Kidney capillary endothelial cell (primary cell): ENCODE measurements at regions not wholly inside any gene's neighbourhood (a gene's known extent, or its start where the extent isn't known, plus 50 kb on each side); places are given as distances from the start of the nearest gene placed in this dataset.
A peak's percentile ranks its signal among the peaks of the same experiment; 100 is the strongest.

Experiments
- DNase-seq: peaks from one replicate; pipeline ENCODE4 v3.0.0-alpha.2; 2018; ENCODE audit warnings: low spot score

DNA sequence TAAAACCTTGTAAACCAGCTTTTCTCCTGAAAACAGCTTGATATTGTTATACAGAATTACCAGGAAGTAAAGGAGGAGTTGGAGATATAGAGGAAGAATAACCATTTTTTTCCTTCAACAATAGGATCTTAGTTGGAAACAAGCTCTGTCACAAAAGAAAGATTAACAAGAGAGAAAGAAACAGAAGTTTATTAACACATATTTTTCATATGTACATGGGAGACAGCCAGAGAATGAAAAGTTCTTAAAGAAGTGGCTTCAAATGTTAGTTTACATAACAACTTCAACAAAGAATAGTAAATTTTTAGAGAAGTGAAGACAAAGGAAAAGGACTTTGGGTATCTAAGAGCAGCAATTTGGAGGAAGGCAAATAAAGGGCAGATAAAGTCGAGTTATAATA lies 94.9 kb upstream of the ANKRD50 start:
- no peak for DNase-seq

DNA sequence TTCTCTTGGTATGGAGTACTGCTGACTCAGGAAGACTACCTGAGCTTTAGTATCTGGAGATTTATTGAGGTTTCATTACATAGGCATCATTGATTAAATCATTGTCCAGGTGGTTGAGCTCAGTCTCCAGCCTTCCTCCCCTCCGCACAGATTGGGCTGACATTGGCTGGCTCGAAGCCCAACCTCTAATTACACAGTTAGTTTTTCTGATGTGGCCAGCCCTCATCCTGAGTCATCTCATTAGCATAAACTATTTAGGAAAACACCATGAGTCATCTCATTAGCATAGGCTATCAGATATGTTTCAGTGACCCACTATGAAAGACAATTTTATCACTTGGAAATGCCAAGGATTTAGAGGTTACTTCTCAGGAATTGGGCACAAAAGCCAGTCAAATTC lies 93.9 kb upstream of the ANKRD50 start:
- no peak for DNase-seq

DNA sequence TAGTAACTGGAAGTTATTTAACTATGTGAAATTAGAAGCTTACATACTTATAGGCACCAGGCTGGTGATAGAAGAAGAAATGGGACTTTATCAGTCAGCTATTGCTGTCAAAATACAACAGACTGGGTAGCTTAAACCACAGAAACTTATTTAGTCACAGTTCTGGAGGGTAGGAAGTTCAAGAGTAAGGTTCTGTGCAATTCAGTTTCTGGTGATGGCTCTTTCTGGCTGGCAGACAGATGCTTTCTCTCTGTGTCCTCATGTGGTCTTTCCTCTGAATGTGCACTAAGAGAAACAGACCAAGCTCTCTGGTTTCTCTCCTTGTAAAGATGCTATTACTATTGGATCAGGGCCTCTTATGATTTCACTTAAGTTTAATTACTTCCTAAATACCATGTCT lies 92.1 kb upstream of the ANKRD50 start:
- DNase-seq: no peak

DNA sequence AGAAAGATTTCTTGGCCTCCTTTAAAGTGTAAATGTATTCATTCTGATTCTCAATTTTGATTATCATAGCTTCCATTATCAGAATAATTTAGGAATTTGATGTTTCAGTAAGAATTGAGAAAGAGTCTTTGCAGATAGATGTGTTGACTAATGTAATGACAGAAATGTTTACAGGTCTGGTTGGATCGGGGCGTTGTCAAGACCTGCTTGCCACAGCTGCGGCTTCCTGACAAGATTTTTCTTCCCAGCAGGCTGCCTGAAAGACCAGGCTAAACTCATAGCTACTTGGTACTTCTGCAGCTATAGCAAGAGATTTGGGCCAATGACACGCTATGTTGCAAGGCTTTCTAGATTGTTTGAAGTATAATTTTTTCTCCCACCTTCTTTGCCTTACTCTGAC lies 91.5 kb upstream of the ANKRD50 start:
- no peak for DNase-seq

DNA sequence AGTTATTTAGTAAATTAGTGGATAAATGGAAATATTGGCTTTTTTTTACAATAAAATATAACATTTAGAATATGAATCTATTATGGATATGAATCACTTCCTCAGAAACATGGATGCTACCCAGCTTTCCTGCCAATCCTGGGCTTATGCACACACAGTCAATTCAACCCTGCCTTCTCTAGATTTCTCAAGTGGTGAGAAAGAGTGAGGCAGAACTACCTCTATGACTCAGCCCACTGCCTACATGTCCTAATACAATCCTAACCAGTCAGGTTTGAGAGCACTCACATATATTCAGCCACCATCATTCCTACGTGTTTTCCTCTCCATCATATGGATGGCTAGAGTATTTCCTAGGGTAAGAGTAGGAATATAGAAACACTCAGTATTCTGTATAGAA lies 91.1 kb upstream of the ANKRD50 start:
- DNase-seq: peak; percentile 60

DNA sequence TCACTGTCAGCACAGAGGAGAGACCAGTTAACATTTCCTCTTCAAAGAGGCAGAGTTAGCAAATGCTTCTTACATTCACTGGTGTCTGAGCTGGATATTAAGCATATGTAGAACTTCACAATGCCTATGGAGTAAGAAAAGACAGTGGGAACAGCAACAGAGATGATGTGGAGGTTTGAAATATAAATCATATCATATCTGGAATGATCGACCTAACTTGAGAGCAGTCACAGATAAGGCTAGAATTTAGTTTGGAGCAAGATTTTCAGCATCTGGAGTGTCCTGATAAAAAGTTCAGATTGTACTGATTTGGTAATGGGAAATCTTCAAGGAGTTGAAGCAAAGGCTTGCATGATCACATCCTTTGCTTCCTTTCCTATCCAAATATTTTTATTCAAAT lies 90.5 kb upstream of the ANKRD50 start:
- no peak for DNase-seq

DNA sequence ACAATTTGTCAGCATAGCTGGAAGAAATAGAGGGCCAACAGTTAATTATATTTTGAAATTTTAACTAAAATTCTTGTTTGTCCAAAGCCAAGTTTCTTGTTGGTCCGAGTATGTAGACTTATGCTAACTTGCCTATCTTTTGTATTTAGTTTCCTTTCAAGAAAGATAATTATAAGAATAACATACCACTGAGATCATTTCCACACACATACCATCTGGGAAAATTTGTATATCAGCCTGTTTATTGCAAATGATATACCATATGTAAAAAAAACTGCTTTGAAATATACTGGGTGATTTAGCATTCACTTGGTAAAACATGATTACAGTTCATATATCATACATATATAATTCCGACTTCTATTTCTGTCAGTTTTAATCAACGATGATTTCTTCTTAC lies 84.7 kb upstream of the ANKRD50 start:
- DNase-seq: no peak

DNA sequence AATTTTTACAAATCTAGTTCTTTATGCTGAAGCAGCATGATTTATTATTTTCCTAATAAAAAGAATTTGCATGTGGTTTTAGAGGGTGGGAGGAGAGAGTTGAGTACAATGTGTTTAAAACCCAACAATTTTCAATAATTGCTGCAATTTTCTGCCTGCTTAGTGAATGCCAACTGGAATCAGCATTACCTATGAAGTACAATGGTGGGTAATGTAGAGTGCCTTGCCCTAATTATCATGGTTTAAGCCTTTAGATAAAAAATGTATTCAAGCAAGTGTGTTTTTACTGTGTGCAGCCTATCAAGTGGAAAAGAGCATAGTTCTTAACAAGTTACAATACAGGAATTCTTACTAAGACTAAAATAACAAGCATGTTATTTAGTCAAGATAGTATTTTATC lies 77.9 kb upstream of the ANKRD50 start:
- no peak for DNase-seq

DNA sequence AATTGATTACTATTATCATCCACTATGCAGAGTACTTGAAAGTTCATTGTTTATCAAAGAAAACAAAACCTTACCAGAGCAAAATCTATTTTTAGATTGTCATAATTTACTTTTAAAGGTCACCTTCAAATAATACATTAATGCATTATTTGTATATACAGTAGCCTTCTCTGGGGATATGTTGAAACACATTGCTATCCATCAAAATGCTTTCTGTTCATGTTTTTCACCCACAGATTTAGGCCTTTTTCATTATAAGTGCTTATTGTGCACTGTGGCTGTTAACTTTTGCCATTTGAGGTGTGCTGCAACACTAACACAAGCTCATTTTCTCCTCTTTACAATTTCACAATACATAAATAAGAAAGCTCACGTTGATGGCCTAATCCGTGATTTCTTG lies 74.1 kb upstream of the ANKRD50 start:
- no peak for DNase-seq

DNA sequence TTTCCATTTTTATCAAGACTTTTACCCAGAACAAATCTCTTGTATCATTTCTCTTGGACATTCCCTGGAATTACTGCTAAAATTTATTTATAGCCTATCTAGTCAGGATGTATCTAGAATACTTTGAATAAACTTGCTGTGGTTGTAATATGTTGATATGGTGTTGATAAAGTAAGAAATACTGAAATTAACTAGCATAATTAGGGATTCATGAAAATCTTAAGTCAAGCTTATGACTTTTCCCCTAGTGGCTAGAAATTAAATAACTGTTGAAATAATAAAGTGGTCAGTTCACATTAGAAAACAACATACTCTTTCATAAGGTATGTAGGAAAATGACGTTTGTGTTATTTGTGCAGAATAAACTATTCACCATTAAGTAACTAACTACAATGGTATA lies 73.1 kb upstream of the ANKRD50 start:
- DNase-seq: no peak

DNA sequence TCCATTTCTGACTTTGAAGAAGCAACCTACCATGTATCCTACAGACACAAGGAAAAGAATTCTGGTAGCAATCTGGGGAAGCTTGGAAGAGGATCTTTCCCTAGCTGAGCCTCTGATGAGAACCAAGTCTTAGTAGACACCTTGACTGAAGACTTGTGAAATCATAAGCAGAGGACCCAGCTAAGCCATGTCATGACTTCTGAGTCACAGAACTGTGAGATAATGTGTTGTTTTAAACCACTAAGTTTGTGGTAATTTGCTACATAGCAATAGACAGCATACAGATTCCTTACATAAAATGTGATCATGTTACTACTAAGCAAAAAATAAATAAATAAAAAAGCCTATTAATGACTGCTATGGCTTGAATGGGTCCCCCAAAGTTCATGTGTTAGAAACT lies 71.3 kb upstream of the ANKRD50 start:
- DNase-seq: no peak

DNA sequence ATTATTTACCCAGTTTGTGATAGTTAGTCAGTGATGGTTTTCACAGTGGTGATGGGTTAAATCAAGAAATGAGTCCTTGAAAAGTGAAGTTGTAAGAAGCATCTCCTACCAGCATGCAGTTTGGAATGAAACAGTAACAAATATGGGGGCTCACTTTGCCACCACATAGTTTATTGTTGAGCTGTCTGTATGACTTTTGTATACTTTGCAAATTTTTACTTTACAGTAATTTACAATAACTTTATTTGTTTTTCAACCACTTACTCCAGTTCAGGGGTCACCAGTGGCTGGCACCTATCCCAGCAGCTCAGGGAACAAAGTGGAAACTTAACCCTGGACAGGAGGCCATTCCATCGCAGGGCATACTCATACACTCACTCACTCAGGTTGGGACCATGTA lies 64.5 kb upstream of the ANKRD50 start:
- DNase-seq: no peak

DNA sequence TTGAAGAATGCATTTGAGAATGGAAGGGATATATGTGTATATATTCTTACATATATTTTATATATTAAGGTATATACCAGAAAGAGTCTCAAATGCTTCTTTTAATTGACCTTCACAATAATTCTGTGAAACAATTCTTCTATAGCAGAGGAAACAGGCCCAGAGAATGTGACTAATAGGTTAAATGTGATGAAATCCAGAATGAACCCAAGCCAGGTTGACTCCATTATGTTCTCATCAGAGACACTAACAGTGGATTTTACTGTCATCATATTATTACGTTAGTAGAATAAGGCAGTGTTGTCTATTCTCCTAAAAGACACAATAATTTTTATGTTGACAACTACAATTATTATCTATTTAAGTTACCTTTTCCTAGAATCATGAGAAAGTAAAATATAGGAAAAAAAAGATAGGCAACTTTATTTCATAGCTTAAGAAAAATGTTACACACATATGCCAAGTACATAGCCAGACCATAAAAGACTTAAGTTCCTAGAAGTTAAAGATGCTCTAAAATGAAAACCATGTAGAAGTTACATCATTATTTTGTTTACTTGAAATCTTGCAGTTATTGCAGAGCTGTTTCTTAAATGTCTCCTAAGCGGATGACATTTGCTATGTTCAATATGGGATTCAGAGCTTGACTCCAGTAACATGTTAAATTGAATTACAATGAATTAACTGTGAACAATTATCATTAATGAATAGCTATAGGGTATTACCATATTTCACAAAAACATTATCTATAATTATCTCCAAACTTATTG lies 56.2 kb upstream of the ANKRD50 start:
- no peak for DNase-seq

DNA sequence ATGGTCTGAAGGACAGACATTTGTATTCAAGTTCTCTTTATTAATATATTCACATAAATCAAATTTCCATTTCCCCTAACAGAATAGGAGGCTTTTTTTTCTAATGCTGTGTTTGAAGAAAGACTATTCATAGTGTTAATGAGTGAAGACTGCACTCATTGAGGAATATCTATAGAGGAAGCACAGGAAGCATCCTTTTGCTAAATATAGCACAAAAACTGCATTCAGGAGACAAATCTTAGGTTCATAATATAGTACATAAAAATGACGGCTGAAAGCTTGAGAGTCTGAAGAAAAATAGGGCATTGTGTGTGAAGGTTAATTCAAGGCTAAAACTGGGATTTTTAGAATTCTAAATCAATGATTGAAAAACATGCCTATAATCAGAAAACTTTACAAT lies 50.4 kb upstream of the ANKRD50 start:
- DNase-seq: no peak
